ENCODE measurements at regions not wholly inside any gene's neighbourhood (a gene's known extent, or its start where the extent isn't known, plus 50 kb on each side); places are given as distances from the start of the nearest gene placed in this dataset.

DNA sequence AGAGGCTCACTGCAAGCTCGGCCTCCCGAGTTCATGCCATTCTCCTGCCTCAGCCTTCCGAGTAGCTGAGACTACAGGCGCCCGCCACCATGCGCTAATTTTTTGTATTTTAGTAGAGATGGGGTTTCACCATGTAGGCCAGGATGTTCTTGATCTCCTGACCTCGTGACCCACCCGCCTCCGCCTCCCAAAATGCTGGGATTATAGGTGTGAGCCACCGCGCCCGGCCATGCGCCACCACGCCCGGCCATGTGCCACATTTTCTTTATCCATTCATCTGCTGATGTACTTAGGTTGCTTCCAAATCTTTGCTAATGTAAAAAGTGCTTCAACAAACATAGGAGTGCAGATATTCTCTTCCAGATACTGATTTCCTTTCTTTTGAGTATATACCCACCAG, 408.6 kb downstream of the CAAP1 start:
- DNase-seq: no peak

DNA sequence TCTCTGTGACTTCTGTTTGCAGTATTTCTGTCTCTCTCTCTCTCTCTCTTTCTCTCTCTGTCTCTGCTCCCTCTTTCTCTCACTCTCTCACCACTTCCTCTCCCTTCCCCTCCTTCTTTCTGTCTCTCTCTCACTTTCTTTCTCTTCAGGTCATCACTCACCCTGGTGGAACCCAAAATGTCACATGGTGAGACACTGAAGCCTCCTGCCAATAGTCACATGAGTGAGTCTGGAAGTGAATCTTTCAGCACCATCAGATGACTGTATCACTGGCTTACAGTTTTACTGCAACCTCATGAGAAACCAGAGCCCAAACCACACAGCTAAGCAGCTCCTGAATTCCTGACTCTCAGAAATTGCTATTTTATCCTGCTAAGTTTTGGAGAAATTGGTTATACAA, 414.6 kb downstream of the CAAP1 start:
- no peak for DNase-seq

- DNase-seq: no peak
Measured at GRCh38 chr9:26471261-26471660, 421.3 kb downstream of the CAAP1 start.

GRCh38 chr9:26470284-26470683, 422.3 kb downstream of the CAAP1 start:
- DNase-seq: no peak

- DNase-seq: no peak
Measured at GRCh38 chr9:26463837-26464236, 428.8 kb downstream of the CAAP1 start.

DNA sequence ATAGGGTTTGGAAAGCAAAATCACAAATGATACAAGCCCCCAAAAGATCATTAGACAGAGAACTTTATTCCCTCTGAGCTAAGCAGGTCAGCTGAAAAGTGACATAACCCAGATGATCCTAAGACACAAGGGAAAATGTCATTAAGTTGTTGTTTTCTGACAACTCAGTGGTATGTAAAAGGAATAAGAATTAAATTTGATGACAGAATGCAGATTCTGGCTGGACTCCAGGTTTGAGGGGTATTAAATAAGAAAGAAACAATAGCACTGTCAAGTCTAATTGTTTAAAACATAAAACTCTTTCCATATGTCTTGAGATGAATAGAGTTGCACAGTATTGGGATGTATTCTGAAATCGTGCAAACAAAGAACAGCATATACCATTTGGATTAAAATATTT, 429.9 kb downstream of the CAAP1 start:
- DNase-seq: no peak

GRCh38 chr9:26462213-26462612, 430.4 kb downstream of the CAAP1 start:
- DNase-seq: no peak

GRCh38 chr9:26460624-26461023, 432.0 kb downstream of the CAAP1 start:
- DNase-seq: no peak

DNA sequence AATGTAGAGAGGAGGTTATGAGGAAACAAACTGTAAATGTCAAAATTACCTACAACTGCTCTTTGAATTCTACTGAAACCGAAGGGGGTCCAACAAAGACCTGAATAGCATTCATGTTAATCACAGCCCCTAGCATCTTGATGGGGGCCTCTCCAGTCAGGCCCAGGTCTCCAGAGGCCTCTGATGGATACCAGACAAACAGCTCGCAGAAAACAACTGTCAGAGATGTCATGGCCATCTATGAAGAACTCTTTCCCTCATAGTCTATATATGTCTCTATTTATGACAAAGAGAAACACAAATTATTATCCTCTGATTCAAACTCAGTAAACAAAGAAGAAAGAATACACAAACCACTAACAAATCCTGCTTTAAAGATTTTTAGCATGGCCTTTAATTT, 432.6 kb downstream of the CAAP1 start:
- no peak for DNase-seq

GRCh38 chr9:26458054-26458453, 434.5 kb downstream of the CAAP1 start:
- no peak for DNase-seq

DNA sequence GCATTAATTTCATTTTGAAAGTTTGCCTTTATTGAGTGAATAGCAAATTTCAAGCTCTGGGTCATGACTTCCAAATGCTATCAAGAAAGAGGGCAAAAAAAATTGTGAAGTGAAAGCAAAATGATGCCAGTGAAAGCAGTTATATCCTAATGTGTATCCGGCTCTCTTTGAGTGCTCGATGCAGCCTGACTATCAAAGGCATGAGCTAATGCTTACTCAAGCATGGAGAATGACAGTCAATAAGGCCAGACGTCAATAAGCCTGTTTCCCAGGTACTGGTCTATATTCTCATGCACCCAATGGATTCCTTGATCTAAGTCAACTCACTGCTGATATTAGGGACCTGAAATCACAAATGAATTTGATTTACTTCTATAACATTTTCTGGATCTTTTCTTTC, 435.5 kb downstream of the CAAP1 start:
- DNase-seq: no peak

DNA sequence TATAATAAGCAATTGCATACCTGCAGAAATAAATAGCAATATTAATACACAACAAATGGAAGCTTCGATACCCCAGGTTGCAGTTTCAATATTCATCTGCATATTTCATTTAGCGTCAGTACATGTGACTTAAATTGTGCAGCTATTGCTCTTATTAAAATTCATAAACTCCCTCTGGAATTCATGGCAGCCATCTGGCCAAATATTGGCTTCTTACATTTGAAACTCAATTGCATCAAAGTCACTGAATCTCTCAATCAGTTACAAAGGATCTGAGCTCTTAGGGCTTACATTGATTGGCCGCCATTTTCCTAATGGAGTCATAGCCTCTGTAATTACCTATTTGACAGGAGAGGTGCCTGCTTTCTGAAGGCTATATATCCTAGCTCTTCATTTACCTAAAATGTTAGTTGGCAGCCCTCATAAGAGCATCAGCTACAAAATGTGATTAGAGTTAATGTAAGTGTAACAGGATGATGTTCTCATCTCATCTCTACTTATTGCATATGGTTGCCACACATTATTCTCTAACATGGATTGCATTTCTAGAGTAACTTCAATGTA, 453.5 kb downstream of the CAAP1 start:
- no peak for DNase-seq

DNA sequence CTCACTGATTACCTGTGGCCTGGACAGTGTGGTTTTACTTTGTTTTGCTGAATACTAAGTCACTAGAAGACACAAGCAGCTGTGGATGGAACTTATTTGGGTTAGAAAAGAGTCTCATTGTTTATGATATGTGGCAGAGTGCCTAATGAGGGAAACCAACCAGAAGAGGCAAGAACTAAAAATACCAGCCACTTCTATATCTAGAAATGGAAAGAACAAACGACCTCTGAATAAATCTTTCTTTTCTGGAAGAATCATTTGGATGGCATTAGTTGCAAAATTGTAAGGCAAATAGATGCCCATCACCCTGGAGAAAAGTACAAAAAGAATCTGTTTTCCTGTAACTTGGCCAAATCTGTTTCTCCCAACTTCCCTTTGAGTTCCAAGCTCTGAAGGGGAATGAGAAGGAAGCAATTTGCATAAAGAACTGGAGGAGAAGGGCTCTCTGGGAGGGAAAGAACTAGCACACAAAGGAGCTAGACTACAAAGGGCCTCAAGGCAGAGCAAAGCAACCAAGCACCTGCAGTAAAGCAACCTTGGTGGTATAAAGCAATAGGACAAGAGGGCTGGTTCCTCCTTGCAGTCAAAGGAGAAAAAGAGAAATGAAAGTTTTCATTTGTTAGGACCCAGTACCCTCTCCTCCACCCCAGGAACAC, 455.4 kb downstream of the CAAP1 start:
- no peak for DNase-seq

- no peak for DNase-seq
Measured at GRCh38 chr9:26426551-26427131, 466.0 kb downstream of the CAAP1 start.

DNA sequence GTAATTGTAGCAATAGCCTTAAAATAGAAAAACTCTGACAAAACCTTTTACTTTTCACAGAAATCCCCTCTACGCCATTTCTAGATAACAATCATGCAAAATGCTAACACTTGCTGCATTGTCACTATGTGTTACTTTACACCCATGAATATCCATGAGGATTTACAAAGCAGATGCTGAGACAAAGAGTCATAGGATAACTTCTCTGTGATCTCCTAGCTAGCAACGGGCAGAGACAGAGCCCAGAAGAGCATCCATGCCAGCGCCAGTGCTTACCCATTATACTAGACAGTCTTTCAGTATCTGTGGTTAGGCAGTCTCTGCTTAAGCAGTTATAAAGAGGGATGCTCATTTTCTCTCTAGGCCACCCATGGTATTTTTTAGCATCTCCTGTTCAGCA, 474.1 kb downstream of the CAAP1 start:
- no peak for DNase-seq

- DNase-seq: no peak
Measured at GRCh38 chr9:26415528-26415927, 477.1 kb downstream of the CAAP1 start.

- DNase-seq: no peak
Measured at GRCh38 chr9:26413611-26414010, 479.0 kb downstream of the CAAP1 start.

GRCh38 chr9:26412446-26412845, 480.2 kb downstream of the CAAP1 start:
- DNase-seq: no peak

DNA sequence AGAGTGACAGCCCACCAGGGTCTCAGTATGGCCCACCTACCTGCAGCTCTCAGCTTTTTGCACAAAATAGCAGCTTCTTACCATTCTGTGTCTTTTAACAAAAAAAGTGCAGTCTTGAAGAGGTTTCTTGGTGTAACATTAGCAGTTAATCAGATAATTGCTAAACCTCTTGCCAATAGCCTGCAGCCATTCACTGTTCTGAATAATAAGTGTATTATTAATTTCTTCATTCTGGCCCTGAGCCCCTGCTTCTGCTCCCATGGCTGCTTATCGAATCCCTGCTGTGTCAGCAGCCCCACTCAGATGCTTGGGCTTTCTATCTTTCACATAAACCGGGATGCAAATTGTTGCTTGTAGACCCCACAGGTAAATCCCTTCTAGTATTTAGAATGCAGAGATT, 485.9 kb downstream of the CAAP1 start:
- DNase-seq: no peak

DNA sequence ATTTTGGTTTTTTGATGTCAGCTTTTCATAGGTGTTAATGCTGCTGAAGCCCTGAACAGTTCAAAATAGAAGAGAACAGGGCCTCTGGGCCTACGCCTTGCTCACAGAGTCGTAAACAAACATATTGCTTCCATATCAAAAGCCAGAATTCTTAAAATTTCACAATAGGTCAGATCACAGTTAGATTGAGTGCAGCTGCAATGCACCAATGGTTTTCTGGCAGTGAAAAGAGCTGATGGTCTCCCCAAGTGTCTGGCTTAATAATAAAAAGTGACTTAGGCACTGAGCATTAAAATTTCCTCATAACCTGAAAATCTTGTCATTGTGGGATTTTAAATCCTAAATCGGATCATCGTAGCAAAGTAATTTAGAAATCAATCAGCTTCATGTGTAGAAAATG, 493.0 kb downstream of the CAAP1 start:
- DNase-seq: no peak

DNA sequence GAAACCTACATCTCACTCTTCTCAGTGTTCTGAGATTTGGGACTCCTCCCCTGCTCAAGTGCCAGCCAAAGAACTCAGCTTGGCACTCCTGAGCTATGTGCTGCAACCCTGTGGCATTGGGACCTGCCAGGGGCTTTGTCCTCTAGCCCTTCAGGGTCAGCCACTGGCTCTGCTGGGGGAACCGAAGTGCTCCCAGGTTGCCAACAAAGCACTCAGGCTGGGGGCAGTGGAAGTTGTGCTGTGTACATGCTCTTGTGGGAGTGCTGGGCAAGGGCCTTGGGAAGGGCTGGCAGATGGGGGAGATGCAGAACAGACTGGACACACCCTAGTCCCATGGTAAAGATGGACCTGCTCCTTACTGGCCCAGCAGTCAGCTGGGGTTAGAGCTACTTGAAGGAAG, 498.6 kb downstream of the CAAP1 start:
- no peak for DNase-seq

DNA sequence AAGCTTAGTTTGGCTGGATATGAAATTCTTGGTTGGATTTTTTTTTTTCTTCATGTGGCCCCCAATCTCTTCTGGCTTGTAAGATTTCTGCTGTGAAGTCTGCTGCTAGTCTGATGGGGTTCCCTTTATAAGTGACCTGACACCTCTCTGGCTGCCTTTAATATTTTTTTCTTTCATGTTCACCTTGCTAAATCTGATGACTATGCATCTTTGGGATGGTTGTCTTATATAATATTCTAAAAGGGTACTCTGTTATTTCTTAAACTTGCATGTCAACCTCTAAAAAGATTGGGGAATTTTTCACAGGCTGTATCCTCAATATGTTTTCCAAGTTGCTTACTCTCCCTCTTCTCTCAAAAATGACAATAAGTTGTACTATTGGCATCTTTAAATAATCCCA, 500.0 kb downstream of the CAAP1 start:
- no peak for DNase-seq

- DNase-seq: no peak
Measured at GRCh38 chr9:26391036-26391435, 501.6 kb downstream of the CAAP1 start.

DNA sequence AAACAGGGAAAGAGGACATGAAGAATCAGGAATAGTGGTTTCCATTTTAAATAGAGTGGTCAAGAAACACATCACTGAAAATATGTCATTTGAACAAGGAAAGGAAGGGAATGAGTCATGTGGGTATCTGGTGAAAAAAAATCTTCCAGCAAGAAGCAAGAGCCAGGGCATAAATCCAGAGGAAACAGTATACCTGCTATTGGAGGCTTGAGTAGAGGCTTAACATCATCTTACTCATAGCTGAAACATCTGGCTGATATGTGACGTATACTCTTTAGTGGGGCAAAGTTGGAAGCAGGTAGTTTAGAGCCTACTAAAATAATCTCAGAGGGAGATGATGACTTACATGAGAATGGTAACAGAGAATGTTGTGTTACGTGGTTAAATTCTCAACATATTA, 517.2 kb downstream of the CAAP1 start:
- DNase-seq: no peak

DNA sequence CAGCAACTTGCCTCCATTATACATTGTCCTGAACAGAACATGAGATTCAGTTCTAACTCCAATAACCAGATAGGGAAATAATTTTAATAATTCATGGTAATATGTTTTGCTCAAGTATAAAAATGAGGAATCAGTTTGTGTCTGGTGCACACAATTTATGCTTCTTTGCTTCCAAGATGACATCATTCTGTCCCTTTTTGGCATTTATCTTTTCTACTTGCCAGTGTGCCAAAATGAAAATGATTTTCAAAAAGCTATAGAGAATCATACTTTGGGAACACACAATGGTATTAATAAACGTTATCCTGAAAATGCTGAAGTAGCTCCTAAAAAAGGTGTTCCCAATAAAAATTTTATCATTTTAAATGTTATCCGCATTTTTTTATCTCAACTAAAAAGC, 519.0 kb downstream of the CAAP1 start:
- DNase-seq: no peak
